ENCODE measurements at regions not wholly inside any gene's neighbourhood (a gene's known extent, or its start where the extent isn't known, plus 50 kb on each side); places are given as distances from the start of the nearest gene placed in this dataset.

- TF ChIP-seq CTCF (IDR thresholded peaks at IDR 0.05; ENCODE audit: borderline replicate concordance, extremely low read depth, low read length, poor library complexity, severe bottlenecking) (no peak), EZH2 (IDR thresholded peaks at IDR 0.05; ENCODE audit: borderline replicate concordance, low read depth, low read length, severe bottlenecking) (no peak)
Observed at GRCh38 chr14:71232506-71232905, 325.2 kb downstream of the PCNX1 start.

Measured in DND-41 (cell line).